ENCODE measurements at regions not wholly inside any gene's neighbourhood (a gene's known extent, or its start where the extent isn't known, plus 50 kb on each side); places are given as distances from the start of the nearest gene placed in this dataset.
"Not testable (repeated sequence)": the region's sequence is repeated elsewhere in the genome, so short reads cannot be mapped to it uniquely, and the experiment has no call there.

- not testable (repeated sequence) for TF ChIP-seq CTCF, POLR2A (IDR thresholded peaks at IDR 0.05)
Observed at GRCh38 chr22:16403661-16404060, 188.9 kb downstream of the CCT8L2 start.
